Esophagus squamous epithelium (tissue), 5 donors: ENCODE measurements at regions not wholly inside any gene's neighbourhood (a gene's known extent, or its start where the extent isn't known, plus 50 kb on each side); places are given as distances from the start of the nearest gene placed in this dataset.

Experiments used
- DNase-seq: peaks from one replicate; lab custom pipeline; 2025; lab: John Stamatoyannopoulos, UW
- H3K27ac ChIP-seq, 4 donors: fragments of 200-600 bp; sonication (generic); one replicate each; pipeline ENCODE4 v1.5.1; 2016 to 2019; ENCODE audit warnings: mild to moderate bottlenecking in 1 of 4
- H3K27me3 ChIP-seq, 4 donors: fragments of 200-600 bp; sonication (generic); 1 replicate in 3 of 4; 2 replicates in 1 of 4; pipeline versions ENCODE4 v1.5.1 to v1.6.0; 2017 to 2021; ENCODE audit warnings: antibody characterized with exemption in 1 of 4
- H3K36me3 ChIP-seq, 3 donors: fragments of 200-600 bp; sonication (generic); one replicate each; pipeline ENCODE4 v1.5.1; 2016 to 2019
- H3K4me1 ChIP-seq, 3 donors: fragments of 200-600 bp; sonication (generic); one replicate each; pipeline ENCODE4 v1.5.1; 2017 to 2019
- H3K4me3 ChIP-seq, 4 donors: fragments of 200-600 bp; sonication (generic); 1 replicate in 3 of 4; 2 replicates in 1 of 4; pipeline ENCODE4 v1.5.1; 2016 to 2019; ENCODE audit warnings: mild to moderate bottlenecking in 2 of 4, moderate library complexity in 1 of 4
- H3K9me3 ChIP-seq, 3 donors: fragments of 200-600 bp; sonication (generic); one replicate each; pipeline ENCODE4 v1.5.1; 2016 to 2019
- CTCF ChIP-seq, 6 experiments: fragments of 450-650 bp in 4 of 6; fragments of 200-600 bp in 2 of 6; sonication (generic) in 2 of 6; IDR thresholded peaks; one replicate each; pipeline ENCODE4 v1.5.1; 2016 to 2019; ENCODE audit warnings: antibody characterized with exemption in 6 of 6, mild to moderate bottlenecking in 4 of 6, moderate library complexity in 4 of 6
- POLR2A ChIP-seq, 4 donors: fragments of 450-650 bp; IDR thresholded peaks; one replicate each; pipeline ENCODE4 v1.6.1; 2017; ENCODE audit warnings: antibody characterized with exemption in 4 of 4, mild to moderate bottlenecking in 4 of 4, moderate library complexity in 3 of 4
- WGBS, 2 donors: methylation state at CpG; one replicate each; pipeline ENCODE4 v1.1.5; 2018; 5-methylcytosine and 5-hydroxymethylcytosine counted together
- intact Hi-C: fragments of 100-400 bp; cut with DNase I; formaldehyde crosslinking; loops from one replicate; pipeline ENCODE4 v1.15.0; 2022
- donor health status: DM: yes; HTN: yes; CAD: no.

GRCh38 chr3:22091329-22091728 is 340.3 kb upstream of the ZNF385D start:
- WGBS, 2 donors, result 83 to 95% methylated on average over 2 of the region's 2 CpGs
- intact Hi-C loops, result no loop called here
- Histone ChIP-seq H3K36me3 (no peaks in the 10 kb centered on the region), H3K27ac (no peak overlapping the region), H3K9me3 (no peaks in the 10 kb centered on the region), H3K4me1 (peaks cover 0 to 4% (median 0%) of the 10 kb centered on the region in 3 donors), H3K4me3 (no peak overlapping the region), H3K27me3 (no peaks in the 10 kb centered on the region)
- TF ChIP-seq CTCF (IDR thresholded peaks at IDR 0.05), result no peak
- no peak for TF ChIP-seq POLR2A (IDR thresholded peaks at IDR 0.05)
- DNase-seq, result no peak

GRCh38 chr3:22098021-22098420 is 347.0 kb upstream of the ZNF385D start:
- WGBS, 2 donors, result 39 to 42% methylated on average over 2 of the region's 2 CpGs
- H3K4me1 ChIP-seq, result no peaks in the 10 kb centered on the region
- TF ChIP-seq CTCF (IDR thresholded peaks at IDR 0.05), result no peak
- no peak for TF ChIP-seq POLR2A (IDR thresholded peaks at IDR 0.05)
- no peak for DNase-seq
- intact Hi-C loops, result no loop called here
- no peaks in the 10 kb centered on the region for H3K36me3 ChIP-seq
- H3K27ac ChIP-seq, result no peak overlapping the region
- no peak overlapping the region for H3K4me3 ChIP-seq
- no peaks in the 10 kb centered on the region for H3K9me3 ChIP-seq
- no peaks in the 10 kb centered on the region for H3K27me3 ChIP-seq

GRCh38 chr3:22101351-22101750 is 350.3 kb upstream of the ZNF385D start:
- DNase-seq, result no peak
- intact Hi-C loops, result no loop called here
- Histone ChIP-seq H3K27ac (no peak overlapping the region), H3K4me3 (no peak overlapping the region), H3K27me3 (no peaks in the 10 kb centered on the region), H3K9me3 (no peaks in the 10 kb centered on the region), H3K36me3 (no peaks in the 10 kb centered on the region), H3K4me1 (no peaks in the 10 kb centered on the region)
- WGBS, 2 donors, result 57 to 65% methylated on average over 6 of the region's 6 CpGs
- TF ChIP-seq POLR2A (IDR thresholded peaks at IDR 0.05) (no peak), CTCF (IDR thresholded peaks at IDR 0.05) (no peak)

GRCh38 chr3:22101811-22102210 is 350.8 kb upstream of the ZNF385D start:
- intact Hi-C loops, result no loop called here
- Histone ChIP-seq H3K27me3 (no peaks in the 10 kb centered on the region), H3K36me3 (no peaks in the 10 kb centered on the region), H3K4me1 (no peaks in the 10 kb centered on the region), H3K27ac (no peak overlapping the region), H3K9me3 (no peaks in the 10 kb centered on the region), H3K4me3 (no peak overlapping the region)
- TF ChIP-seq CTCF (IDR thresholded peaks at IDR 0.05) (no peak), POLR2A (IDR thresholded peaks at IDR 0.05) (no peak)
- no peak for DNase-seq
- 67 to 75% methylated on average over 1 of the region's 1 CpG for WGBS, 2 donors

- Histone ChIP-seq H3K9me3 (no peaks in the 10 kb centered on the region), H3K27me3 (no peaks in the 10 kb centered on the region), H3K36me3 (no peaks in the 10 kb centered on the region), H3K27ac (no peak overlapping the region), H3K4me3 (no peak overlapping the region), H3K4me1 (no peaks in the 10 kb centered on the region)
- intact Hi-C loops, result no loop called here
- TF ChIP-seq CTCF (IDR thresholded peaks at IDR 0.05) (no peak), POLR2A (IDR thresholded peaks at IDR 0.05) (no peak)
- no peak for DNase-seq
- 64 to 85% methylated on average over 1 of the region's 1 CpG for WGBS, 2 donors
Observed at GRCh38 chr3:22103423-22103822, 352.4 kb upstream of the ZNF385D start.
